ENCODE measurements at regions not wholly inside any gene's neighbourhood (a gene's known extent, or its start where the extent isn't known, plus 50 kb on each side); places are given as distances from the start of the nearest gene placed in this dataset.

- TF ChIP-seq, protein P1, sequence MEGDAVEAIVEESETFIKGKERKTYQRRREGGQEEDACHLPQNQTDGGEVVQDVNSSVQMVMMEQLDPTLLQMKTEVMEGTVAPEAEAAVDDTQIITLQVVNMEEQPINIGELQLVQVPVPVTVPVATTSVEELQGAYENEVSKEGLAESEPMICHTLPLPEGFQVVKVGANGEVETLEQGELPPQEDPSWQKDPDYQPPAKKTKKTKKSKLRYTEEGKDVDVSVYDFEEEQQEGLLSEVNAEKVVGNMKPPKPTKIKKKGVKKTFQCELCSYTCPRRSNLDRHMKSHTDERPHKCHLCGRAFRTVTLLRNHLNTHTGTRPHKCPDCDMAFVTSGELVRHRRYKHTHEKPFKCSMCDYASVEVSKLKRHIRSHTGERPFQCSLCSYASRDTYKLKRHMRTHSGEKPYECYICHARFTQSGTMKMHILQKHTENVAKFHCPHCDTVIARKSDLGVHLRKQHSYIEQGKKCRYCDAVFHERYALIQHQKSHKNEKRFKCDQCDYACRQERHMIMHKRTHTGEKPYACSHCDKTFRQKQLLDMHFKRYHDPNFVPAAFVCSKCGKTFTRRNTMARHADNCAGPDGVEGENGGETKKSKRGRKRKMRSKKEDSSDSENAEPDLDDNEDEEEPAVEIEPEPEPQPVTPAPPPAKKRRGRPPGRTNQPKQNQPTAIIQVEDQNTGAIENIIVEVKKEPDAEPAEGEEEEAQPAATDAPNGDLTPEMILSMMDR (IDR thresholded peaks at IDR 0.05) = no peak
- TF ChIP-seq, protein P2, sequence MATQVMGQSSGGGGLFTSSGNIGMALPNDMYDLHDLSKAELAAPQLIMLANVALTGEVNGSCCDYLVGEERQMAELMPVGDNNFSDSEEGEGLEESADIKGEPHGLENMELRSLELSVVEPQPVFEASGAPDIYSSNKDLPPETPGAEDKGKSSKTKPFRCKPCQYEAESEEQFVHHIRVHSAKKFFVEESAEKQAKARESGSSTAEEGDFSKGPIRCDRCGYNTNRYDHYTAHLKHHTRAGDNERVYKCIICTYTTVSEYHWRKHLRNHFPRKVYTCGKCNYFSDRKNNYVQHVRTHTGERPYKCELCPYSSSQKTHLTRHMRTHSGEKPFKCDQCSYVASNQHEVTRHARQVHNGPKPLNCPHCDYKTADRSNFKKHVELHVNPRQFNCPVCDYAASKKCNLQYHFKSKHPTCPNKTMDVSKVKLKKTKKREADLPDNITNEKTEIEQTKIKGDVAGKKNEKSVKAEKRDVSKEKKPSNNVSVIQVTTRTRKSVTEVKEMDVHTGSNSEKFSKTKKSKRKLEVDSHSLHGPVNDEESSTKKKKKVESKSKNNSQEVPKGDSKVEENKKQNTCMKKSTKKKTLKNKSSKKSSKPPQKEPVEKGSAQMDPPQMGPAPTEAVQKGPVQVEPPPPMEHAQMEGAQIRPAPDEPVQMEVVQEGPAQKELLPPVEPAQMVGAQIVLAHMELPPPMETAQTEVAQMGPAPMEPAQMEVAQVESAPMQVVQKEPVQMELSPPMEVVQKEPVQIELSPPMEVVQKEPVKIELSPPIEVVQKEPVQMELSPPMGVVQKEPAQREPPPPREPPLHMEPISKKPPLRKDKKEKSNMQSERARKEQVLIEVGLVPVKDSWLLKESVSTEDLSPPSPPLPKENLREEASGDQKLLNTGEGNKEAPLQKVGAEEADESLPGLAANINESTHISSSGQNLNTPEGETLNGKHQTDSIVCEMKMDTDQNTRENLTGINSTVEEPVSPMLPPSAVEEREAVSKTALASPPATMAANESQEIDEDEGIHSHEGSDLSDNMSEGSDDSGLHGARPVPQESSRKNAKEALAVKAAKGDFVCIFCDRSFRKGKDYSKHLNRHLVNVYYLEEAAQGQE (IDR thresholded peaks at IDR 0.05; ENCODE audit: insufficient read depth in 1 of 2, low read depth in 2 of 2, low read length in 1 of 2) = no peak
- no peak for TF ChIP-seq POLR2AphosphoS5 (IDR thresholded peaks at IDR 0.05; ENCODE audit: low read depth, low read length)
- TF ChIP-seq SIN3A (IDR thresholded peaks at IDR 0.05; ENCODE audit: borderline replicate concordance, insufficient read depth, low read depth, low read length) = no peak
These were observed 583.4 kb upstream of the SGO1 start for GRCh38 chr3:20769430-20769829.

Data from Panc1 (cell line).